ENCODE measurements at regions not wholly inside any gene's neighbourhood (a gene's known extent, or its start where the extent isn't known, plus 50 kb on each side); places are given as distances from the start of the nearest gene placed in this dataset.

GRCh38 chr7:25356534-25357151, 128.4 kb upstream of the NPVF start:
- TF ChIP-seq CTCF (IDR thresholded peaks at IDR 0.05; ENCODE audit: unreplicated experiment), result no peak
- no peaks in the 10 kb centered on the region for H3K36me3 Mint-ChIP-seq (ENCODE audit: low read depth, unreplicated experiment)
- H3K4me3 Mint-ChIP-seq (ENCODE audit: unreplicated experiment), result no peak overlapping the region
- H3K27ac Mint-ChIP-seq (ENCODE audit: unreplicated experiment), result no peak overlapping the region
- H3K27me3 Mint-ChIP-seq (ENCODE audit: unreplicated experiment), result no peaks in the 10 kb centered on the region
- no peak for DNase-seq (ENCODE audit: low spot score)
- no peaks in the 10 kb centered on the region for H3K9me3 Mint-ChIP-seq (ENCODE audit: unreplicated experiment)
- H3K4me1 Mint-ChIP-seq (ENCODE audit: unreplicated experiment), result peaks cover 5% of the 10 kb centered on the region

DNA sequence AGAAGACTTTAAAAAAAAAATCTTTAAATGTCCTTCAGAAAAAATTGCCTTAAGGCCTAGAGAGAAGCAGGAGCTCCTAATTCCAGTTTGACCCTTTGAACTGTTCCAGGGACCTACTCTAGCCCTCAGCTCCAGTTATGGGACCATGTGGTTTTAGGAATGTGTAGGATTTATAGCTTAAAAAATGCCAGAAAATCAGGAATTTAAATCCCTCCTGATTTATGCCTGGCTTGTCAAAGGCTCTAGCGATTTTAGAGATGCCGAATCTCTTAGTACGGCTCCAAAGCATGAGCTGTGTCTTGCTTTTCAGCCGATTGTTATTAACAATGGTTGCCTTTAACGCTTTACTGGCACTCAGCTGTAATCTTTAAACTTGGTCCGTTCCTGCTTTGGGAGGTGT, 130.6 kb upstream of the NPVF start:
- H3K4me3 Mint-ChIP-seq (ENCODE audit: unreplicated experiment), result no peak overlapping the region
- no peaks in the 10 kb centered on the region for H3K36me3 Mint-ChIP-seq (ENCODE audit: low read depth, unreplicated experiment)
- no peaks in the 10 kb centered on the region for H3K27me3 Mint-ChIP-seq (ENCODE audit: unreplicated experiment)
- no peak overlapping the region for H3K27ac Mint-ChIP-seq (ENCODE audit: unreplicated experiment)
- H3K4me1 Mint-ChIP-seq (ENCODE audit: unreplicated experiment), result peaks cover 5% of the 10 kb centered on the region
- DNase-seq (ENCODE audit: low spot score), result no peak
- no peaks in the 10 kb centered on the region for H3K9me3 Mint-ChIP-seq (ENCODE audit: unreplicated experiment)
- TF ChIP-seq CTCF (IDR thresholded peaks at IDR 0.05; ENCODE audit: unreplicated experiment), result no peak

DNA sequence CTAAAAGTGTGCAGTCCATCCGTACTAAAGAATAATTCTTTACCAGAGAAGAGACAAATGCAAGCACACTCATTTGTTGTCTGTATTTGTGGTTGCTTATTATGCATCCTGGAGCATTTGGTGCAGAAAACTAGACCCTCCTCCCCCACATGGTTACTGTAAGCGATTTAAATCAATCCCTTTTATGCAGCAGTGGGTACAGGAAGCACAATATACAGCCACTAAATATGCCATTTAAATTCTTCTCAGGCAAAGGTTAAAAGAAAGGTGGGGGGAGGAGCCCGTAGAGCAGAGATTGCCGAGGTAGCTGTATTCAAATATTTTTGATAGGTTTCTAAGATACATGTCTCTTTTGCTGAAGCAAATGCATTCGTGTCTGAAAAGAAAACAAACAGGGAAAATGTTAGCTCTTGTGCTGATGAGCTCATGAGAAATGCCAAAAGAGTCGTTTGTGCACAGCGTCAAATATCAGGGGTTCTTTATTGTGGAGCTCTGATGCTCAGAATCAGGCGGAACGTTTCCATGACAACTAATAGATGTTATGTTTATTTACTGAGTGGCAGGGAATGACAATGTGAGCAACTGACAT, 131.3 kb upstream of the NPVF start:
- H3K27me3 Mint-ChIP-seq (ENCODE audit: unreplicated experiment), result no peaks in the 10 kb centered on the region
- no peak for TF ChIP-seq CTCF (IDR thresholded peaks at IDR 0.05; ENCODE audit: unreplicated experiment)
- H3K27ac Mint-ChIP-seq (ENCODE audit: unreplicated experiment), result no peak overlapping the region
- H3K4me1 Mint-ChIP-seq (ENCODE audit: unreplicated experiment), result no peaks in the 10 kb centered on the region
- no peak overlapping the region for H3K4me3 Mint-ChIP-seq (ENCODE audit: unreplicated experiment)
- no peak for DNase-seq (ENCODE audit: low spot score)
- no peaks in the 10 kb centered on the region for H3K9me3 Mint-ChIP-seq (ENCODE audit: unreplicated experiment)
- no peaks in the 10 kb centered on the region for H3K36me3 Mint-ChIP-seq (ENCODE audit: low read depth, unreplicated experiment)

DNA sequence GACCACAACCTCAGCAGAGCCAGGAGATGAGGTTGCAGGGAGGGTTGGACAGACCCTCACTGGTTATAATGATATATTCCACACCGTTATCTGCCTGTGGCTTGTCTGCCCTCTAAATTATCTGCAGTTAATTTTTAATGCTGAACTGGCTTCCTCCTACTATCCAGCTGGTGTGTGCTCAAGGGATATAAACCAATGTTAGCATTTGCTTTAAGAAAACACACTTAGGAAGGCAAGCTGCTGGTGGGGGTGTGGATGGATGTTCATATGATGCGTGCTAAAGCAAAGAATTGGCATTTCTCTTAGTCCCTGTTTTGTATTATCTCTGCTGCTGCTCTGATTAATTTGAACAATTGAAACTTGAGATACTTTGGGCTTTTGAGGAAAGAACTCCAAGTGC, 132.2 kb upstream of the NPVF start:
- H3K4me1 Mint-ChIP-seq (ENCODE audit: unreplicated experiment), result no peaks in the 10 kb centered on the region
- no peak for DNase-seq (ENCODE audit: low spot score)
- H3K27ac Mint-ChIP-seq (ENCODE audit: unreplicated experiment), result no peak overlapping the region
- no peaks in the 10 kb centered on the region for H3K36me3 Mint-ChIP-seq (ENCODE audit: low read depth, unreplicated experiment)
- H3K4me3 Mint-ChIP-seq (ENCODE audit: unreplicated experiment), result no peak overlapping the region
- H3K27me3 Mint-ChIP-seq (ENCODE audit: unreplicated experiment), result no peaks in the 10 kb centered on the region
- H3K9me3 Mint-ChIP-seq (ENCODE audit: unreplicated experiment), result no peaks in the 10 kb centered on the region
- no peak for TF ChIP-seq CTCF (IDR thresholded peaks at IDR 0.05; ENCODE audit: unreplicated experiment)

DNA sequence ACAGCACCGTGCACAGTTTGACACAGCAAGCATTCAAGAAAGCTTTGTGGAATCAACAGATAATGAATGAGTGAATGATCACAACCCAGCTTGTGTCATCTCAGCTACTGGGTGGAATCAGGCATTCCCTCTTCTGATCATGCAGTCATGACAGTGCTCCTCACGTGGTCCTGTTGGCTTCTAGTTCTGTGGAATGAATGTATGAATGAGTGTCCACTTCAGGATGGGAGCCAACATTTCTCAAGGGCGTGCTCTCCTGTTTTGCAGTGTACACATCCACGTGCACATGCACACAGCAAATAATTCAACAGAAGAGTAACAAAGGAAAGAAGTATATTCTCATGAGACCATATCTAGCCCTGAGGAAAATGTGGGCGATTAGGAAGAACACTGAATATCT, 133.1 kb upstream of the NPVF start:
- Mint-ChIP-seq H3K9me3 (ENCODE audit: unreplicated experiment) (no peaks in the 10 kb centered on the region), H3K36me3 (ENCODE audit: low read depth, unreplicated experiment) (no peaks in the 10 kb centered on the region), H3K27me3 (ENCODE audit: unreplicated experiment) (peaks cover 1% of the 10 kb centered on the region), H3K4me3 (ENCODE audit: unreplicated experiment) (no peak overlapping the region), H3K4me1 (ENCODE audit: unreplicated experiment) (no peaks in the 10 kb centered on the region), H3K27ac (ENCODE audit: unreplicated experiment) (no peak overlapping the region)
- DNase-seq (ENCODE audit: low spot score), result no peak
- TF ChIP-seq CTCF (IDR thresholded peaks at IDR 0.05; ENCODE audit: unreplicated experiment), result no peak
